ENCODE measurements at regions not wholly inside any gene's neighbourhood (a gene's known extent, or its start where the extent isn't known, plus 50 kb on each side); places are given as distances from the start of the nearest gene placed in this dataset.
"Not testable (repeated sequence)": the region's sequence is repeated elsewhere in the genome, so short reads cannot be mapped to it uniquely, and the experiment has no call there.

DNA sequence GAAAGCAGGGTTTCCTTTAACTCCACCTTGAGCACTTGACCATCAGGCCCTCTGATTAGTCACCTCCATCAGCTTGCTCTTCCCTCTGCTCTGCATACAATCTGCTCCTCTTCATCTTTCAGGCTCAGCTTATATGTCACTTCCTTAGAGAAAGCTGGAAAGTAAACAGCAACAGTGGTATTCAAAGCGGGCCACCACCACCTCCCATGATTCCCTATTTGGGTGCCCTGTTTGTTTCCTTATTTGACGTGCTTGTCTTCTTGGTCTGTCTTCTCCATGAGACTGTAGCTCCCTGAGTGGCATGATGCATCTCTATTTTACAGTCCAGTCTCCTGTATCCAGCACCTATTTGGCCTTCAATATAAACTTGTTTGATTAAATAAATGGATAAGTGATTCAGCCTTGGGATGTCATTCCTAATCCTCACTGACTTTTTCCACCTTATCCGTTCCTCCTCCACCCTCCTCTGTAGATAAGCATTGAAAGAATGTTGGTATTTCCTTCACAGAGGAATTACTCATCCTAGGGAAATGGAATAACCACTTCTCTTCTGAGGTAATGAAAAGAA lies 102.8 kb upstream of the SGK1 start:
- DNase-seq: no peak

- no peak for DNase-seq
Measured at GRCh38 chr6:134419716-134420115, 101.8 kb upstream of the SGK1 start.

DNA sequence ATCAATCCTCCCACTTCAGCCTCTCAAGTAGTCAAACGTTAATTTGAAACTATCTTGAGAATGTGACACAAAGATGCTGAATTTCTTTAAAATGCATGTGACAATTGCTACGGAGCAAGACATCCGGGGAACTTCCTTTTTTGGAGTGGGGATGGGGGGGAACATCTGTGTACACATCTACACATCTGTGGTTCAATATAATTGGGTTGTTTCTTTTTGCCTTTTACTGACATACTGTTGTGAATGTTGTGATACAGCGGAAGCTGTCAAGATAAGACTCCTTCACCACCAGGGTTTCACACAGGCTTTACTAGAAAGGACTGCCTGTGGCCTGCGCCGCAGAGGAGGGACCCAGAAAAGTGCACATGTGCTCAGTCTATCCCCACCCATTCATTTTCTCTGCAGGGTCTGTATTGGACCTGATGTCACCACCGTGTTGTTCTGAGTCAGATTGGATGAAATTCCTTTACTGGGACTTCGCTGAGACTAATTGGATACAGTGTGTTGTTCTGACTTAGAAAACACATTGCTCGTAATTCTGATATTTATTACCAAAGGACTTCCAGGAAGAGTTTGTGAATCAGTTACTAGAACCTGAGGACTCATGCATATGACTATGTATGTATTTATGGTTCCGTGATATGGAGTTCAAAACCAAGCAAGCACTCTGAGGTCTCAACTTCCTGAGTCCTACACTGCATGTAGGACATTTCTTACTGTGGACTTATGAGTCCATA lies 98.7 kb upstream of the SGK1 start:
- no peak for DNase-seq

GRCh38 chr6:134415656-134416055 lies 97.7 kb upstream of the SGK1 start:
- no peak for DNase-seq

GRCh38 chr6:134415194-134415593 lies 97.3 kb upstream of the SGK1 start:
- DNase-seq: no peak

- no peak for DNase-seq
Measured at GRCh38 chr6:134414793-134415192, 96.9 kb upstream of the SGK1 start.

DNA sequence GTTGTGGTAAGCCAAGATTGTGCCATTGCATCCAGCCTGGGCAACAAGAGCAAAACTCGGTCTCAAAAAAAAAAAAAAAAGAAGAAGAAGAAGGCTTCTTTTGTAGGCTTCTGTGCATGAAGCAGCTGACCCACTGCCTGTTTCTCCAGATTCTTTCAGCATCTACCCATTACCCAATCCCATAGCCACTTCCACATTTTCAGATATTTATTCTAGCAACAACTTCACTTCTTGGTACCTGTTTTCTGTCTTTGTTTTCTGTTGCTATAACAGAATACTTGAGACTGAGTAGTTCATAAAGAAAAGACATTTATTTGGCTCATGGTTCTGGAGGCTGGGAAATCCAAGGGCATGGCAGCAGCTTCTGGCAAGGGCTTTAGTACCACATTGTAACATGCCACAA lies 95.3 kb upstream of the SGK1 start:
- DNase-seq: no peak

GRCh38 chr6:134410541-134410940 lies 92.6 kb upstream of the SGK1 start:
- DNase-seq: no peak

DNA sequence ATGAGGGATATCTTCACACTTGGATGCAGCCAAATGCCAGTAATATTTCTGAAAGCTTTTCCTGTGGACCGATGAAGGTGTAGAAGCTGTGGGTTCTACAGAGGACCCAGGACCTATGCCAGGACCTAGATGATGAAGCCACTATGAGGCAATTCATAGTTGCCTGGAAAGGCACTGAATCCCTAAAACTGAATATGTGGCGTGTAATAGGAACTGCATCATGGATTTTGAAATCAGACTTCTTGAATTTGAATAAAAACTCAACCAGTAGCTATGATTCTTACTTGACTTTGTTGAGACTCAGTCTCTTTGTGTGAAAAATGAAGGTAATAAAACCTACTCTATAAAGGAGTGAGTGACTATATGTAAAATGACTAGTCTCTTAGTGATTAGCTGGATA lies 89.9 kb upstream of the SGK1 start:
- DNase-seq: no peak

DNA sequence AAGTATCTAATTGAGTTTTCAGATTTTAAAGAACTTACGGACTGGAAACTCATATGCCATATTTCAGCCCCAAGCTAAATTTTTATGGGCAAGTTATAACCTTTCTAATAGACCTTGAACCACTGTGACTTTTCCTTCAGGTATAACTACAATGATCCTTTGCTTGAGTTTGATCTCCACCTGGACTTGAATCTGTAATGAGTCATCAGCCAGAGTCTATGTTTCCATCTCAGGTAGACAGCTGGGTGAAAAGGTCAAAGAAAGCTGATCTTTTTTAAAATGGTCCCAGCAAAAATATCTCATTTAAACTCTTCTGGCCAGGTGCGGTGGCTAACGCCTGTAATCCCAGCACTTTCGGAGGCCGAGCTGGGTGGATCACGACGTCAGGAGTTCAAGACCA lies 88.4 kb upstream of the SGK1 start:
- DNase-seq: no peak

GRCh38 chr6:134405386-134406087 lies 87.6 kb upstream of the SGK1 start:
- DNase-seq: no peak

GRCh38 chr6:134403312-134403711 lies 85.4 kb upstream of the SGK1 start:
- not testable (repeated sequence) for DNase-seq

GRCh38 chr6:134402372-134402984 lies 84.6 kb upstream of the SGK1 start:
- DNase-seq: no peak

DNA sequence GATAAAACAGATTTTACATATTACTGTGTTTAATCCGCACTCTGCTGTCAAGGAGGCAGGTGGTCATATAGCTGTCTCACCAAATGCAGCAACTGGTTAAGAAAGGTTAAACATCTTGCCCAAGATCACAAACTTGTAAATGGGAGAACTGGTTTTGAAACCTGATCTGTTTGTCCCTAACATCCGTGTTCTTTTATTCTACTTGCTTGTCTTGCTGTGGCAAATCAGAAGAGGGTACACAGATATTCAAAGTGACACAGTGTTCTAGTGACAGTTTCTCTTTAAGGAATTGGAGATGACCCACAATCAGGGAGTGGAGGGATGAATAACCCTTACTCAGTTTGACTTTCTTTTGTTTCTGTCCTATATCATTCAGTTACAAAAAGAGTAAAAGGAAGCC lies 83.0 kb upstream of the SGK1 start:
- DNase-seq: no peak

- DNase-seq: no peak
Measured at GRCh38 chr6:134398453-134398852, 80.5 kb upstream of the SGK1 start.

DNA sequence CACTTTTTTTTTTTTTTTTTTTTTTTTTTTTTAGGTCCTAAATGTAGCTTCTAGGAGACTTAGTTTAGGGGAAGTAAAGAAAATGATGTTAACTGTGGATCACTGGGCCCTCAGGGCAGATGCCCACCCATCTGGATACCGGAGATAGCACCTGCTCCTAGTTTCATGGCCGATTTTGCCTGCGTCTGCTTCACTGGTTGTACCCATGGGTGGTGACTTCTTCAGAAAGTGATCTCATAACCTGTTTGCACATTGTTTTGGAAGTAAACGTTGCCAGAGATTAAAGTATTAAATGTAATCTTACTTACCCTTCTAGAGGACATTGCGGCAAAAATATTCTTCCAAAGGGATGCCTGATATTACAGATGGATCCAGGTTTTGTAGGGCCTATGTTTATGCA lies 79.8 kb upstream of the SGK1 start:
- no peak for DNase-seq

- no peak for DNase-seq
Measured at GRCh38 chr6:134394905-134395304, 77.0 kb upstream of the SGK1 start.

DNA sequence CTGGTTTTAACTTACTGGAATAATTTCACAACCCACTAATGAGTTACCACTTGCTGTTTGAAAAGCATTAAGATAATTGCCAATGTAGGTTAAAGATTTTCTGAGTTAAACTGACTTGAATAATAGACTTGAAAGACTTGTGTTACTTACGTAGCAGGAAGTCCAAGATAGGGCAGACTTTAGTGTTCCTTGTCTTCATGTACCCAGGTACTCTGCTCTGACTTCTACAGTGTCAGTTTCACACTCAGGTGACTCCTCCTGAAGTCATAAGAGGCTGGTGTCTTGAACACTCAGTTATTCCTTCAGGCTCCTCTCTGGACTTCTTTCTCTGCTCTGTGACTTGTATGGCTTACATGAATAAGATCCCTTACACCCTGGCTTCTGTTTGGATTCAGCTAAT lies 76.3 kb upstream of the SGK1 start:
- DNase-seq: no peak

- DNase-seq: no peak
Measured at GRCh38 chr6:134391205-134391604, 73.3 kb upstream of the SGK1 start.

DNA sequence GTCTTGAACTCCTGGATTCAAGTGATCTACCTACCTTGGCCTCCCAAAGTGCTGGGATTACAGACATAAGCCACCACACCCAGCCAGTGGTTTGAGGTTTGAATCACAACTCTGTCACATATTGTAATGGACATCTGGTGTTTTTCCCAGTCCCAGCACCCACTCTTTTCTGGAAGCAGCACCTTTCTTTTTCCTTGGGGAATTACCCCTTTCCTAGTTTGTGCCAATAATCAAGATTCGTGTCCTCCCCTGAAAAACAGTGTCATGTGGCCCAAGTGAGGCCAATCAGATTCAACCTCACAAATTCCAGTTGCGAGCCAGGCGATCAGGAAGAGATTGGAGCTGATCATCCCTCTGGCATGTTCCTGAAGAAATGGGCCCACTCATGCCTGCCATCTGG lies 71.7 kb upstream of the SGK1 start:
- DNase-seq: no peak

DNA sequence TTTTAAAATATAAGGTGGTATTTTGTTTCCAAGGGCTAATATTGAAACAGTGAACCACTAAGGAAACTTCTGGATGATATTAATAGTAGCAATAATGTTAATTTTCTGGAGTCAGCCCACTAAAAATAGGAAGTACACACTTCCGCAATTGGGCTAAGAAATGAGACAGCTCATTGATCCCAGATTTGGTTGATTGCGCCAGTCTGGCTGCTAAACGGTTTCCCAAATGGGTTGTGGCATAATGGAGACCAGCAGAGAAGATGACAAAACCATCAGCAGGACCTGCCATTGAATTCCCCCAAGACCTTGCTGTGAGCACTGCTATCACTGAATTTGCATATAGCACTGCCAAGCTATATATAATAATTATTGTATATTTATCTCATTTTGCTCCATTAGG lies 71.2 kb upstream of the SGK1 start:
- peak; percentile 10 for DNase-seq

- not testable (repeated sequence) for DNase-seq
Measured at GRCh38 chr6:134386482-134386881, 68.6 kb upstream of the SGK1 start.

- no peak for DNase-seq
Measured at GRCh38 chr6:134381959-134382358, 64.0 kb upstream of the SGK1 start.

- no peak for DNase-seq
Measured at GRCh38 chr6:134379599-134379998, 61.7 kb upstream of the SGK1 start.

Data from CD4-positive, alpha-beta T cell treated with Interleukin-4 for 4 hours (primary cell).